Tibial nerve (tissue), 4 donors: ENCODE measurements at regions not wholly inside any gene's neighbourhood (a gene's known extent, or its start where the extent isn't known, plus 50 kb on each side); places are given as distances from the start of the nearest gene placed in this dataset.

ENCODE experiments used
- DNase-seq, 2 donors: peaks; one replicate each; pipeline ENCODE4 v3.0.0-alpha.2; 2019; ENCODE audit warnings: low spot score in 2 of 2
- H3K27ac ChIP-seq, 4 donors: fragments of 200-600 bp; sonication (generic) in 3 of 4; one replicate each; pipeline ENCODE4 v1.5.1; 2017 to 2019; ENCODE audit warnings: mild to moderate bottlenecking in 1 of 4
- H3K27me3 ChIP-seq, 2 donors: fragments of 200-600 bp; sonication (generic) in 1 of 2; one replicate each; pipeline versions ENCODE4 v1.5.1 to v1.6.0; 2017 to 2019
- H3K36me3 ChIP-seq, 3 donors: fragments of 200-600 bp; sonication (generic); one replicate each; pipeline ENCODE4 v1.5.1; 2018 to 2019
- H3K4me1 ChIP-seq, 4 donors: fragments of 200-600 bp; sonication (generic) in 3 of 4; one replicate each; pipeline ENCODE4 v1.5.1; 2017 to 2019
- H3K4me3 ChIP-seq, 4 donors: fragments of 200-600 bp; sonication (generic) in 3 of 4; one replicate each; pipeline ENCODE4 v1.5.1; 2017 to 2019; ENCODE audit warnings: mild to moderate bottlenecking in 1 of 4, moderate library complexity in 1 of 4
- H3K9me3 ChIP-seq, 4 donors: fragments of 200-600 bp; sonication (generic) in 3 of 4; one replicate each; pipeline ENCODE4 v1.5.1; 2017 to 2019
- CTCF ChIP-seq, 5 experiments: fragments of 200-600 bp in 3 of 5; fragments of 450-650 bp in 2 of 5; sonication (generic) in 3 of 5; IDR thresholded peaks; one replicate each; pipeline ENCODE4 v1.5.1; 2016 to 2019; ENCODE audit warnings: antibody characterized with exemption in 5 of 5, mild to moderate bottlenecking in 3 of 5, moderate library complexity in 2 of 5
- EP300 ChIP-seq, 2 donors: sonication (generic); formaldehyde crosslinking; IDR thresholded peaks; one replicate each; pipeline ENCODE4 v1.6.1; 2017; ENCODE audit warnings: antibody characterized with exemption in 2 of 2, mild to moderate bottlenecking in 1 of 2
- POLR2A ChIP-seq, 2 donors: fragments of 450-650 bp; IDR thresholded peaks; one replicate each; pipeline ENCODE4 v1.6.1; 2017; ENCODE audit warnings: antibody characterized with exemption in 2 of 2, mild to moderate bottlenecking in 2 of 2, moderate library complexity in 2 of 2
- WGBS, 2 donors: methylation state at CpG; one replicate each; pipeline ENCODE4 v1.1.5; 2018; 5-methylcytosine and 5-hydroxymethylcytosine counted together

GRCh38 chr9:3125602-3126405 lies 281.9 kb upstream of the PUM3 start:
- 36 to 51% methylated on average over 6 of the region's 6 CpGs for WGBS, 2 donors
- Histone ChIP-seq H3K36me3 (no peaks in the 10 kb centered on the region), H3K27ac (no peak overlapping the region), H3K9me3 (no peaks in the 10 kb centered on the region), H3K4me3 (no peak overlapping the region), H3K4me1 (no peaks in the 10 kb centered on the region), H3K27me3 (no peaks in the 10 kb centered on the region)
- TF ChIP-seq POLR2A (IDR thresholded peaks at IDR 0.05): no peak
- no peak for TF ChIP-seq EP300 (IDR thresholded peaks at IDR 0.05)
- no peak for TF ChIP-seq CTCF (IDR thresholded peaks at IDR 0.05)
- DNase-seq: no peak

- TF ChIP-seq POLR2A (IDR thresholded peaks at IDR 0.05) (no peak), EP300 (IDR thresholded peaks at IDR 0.05) (no peak)
- no peaks in the 10 kb centered on the region for H3K36me3 ChIP-seq
These were observed 280.1 kb upstream of the PUM3 start for GRCh38 chr9:3124001-3124400.

GRCh38 chr9:3118081-3118480 lies 274.2 kb upstream of the PUM3 start:
- Histone ChIP-seq H3K36me3 (no peaks in the 10 kb centered on the region), H3K9me3 (peaks cover 0 to 24% (median 5%) of the 10 kb centered on the region in 4 donors), H3K4me1 (no peaks in the 10 kb centered on the region), H3K4me3 (no peak overlapping the region), H3K27ac (no peak overlapping the region), H3K27me3 (no peaks in the 10 kb centered on the region)
- TF ChIP-seq EP300 (IDR thresholded peaks at IDR 0.05) (no peak), POLR2A (IDR thresholded peaks at IDR 0.05) (no peak), CTCF (IDR thresholded peaks at IDR 0.05) (no peak)
- no peak for DNase-seq

More at GRCh38 chr9:3124001-3124400, 280.1 kb upstream of the PUM3 start:
- no peaks in the 10 kb centered on the region for H3K4me1 ChIP-seq
- no peak overlapping the region for H3K4me3 ChIP-seq
- DNase-seq: no peak
- no peaks in the 10 kb centered on the region for H3K27me3 ChIP-seq
- no peaks in the 10 kb centered on the region for H3K9me3 ChIP-seq
- 4 to 6% methylated on average over 2 of the region's 2 CpGs for WGBS, 2 donors
- no peak overlapping the region for H3K27ac ChIP-seq

GRCh38 chr9:3099646-3100045 lies 255.8 kb upstream of the PUM3 start:
- H3K36me3 ChIP-seq: no peaks in the 10 kb centered on the region
- no peak for DNase-seq
- H3K27me3 ChIP-seq: no peaks in the 10 kb centered on the region
- no peak overlapping the region for H3K4me3 ChIP-seq
- H3K4me1 ChIP-seq: no peaks in the 10 kb centered on the region
- no peak overlapping the region for H3K27ac ChIP-seq
- H3K9me3 ChIP-seq: no peaks in the 10 kb centered on the region
- TF ChIP-seq EP300 (IDR thresholded peaks at IDR 0.05) (no peak), CTCF (IDR thresholded peaks at IDR 0.05) (no peak), POLR2A (IDR thresholded peaks at IDR 0.05) (no peak)

GRCh38 chr9:3088219-3088618 lies 244.3 kb upstream of the PUM3 start:
- Histone ChIP-seq H3K27me3 (no peaks in the 10 kb centered on the region), H3K9me3 (no peaks in the 10 kb centered on the region), H3K4me1 (no peaks in the 10 kb centered on the region), H3K27ac (no peak overlapping the region), H3K36me3 (no peaks in the 10 kb centered on the region), H3K4me3 (no peak overlapping the region)
- 77 to 90% methylated on average over 8 of the region's 8 CpGs for WGBS, 2 donors
- DNase-seq: no peak
- TF ChIP-seq CTCF (IDR thresholded peaks at IDR 0.05): no peak
- TF ChIP-seq EP300 (IDR thresholded peaks at IDR 0.05): no peak
- no peak for TF ChIP-seq POLR2A (IDR thresholded peaks at IDR 0.05)
